Suppressor macrophage treated with lipopolysaccharide for 4 hours (primary cell): ENCODE measurements at regions not wholly inside any gene's neighbourhood (a gene's known extent, or its start where the extent isn't known, plus 50 kb on each side); places are given as distances from the start of the nearest gene placed in this dataset.
"Not testable (repeated sequence)": the region's sequence is repeated elsewhere in the genome, so short reads cannot be mapped to it uniquely, and the experiment has no call there.

Experiments used
- DNase-seq: peaks from one replicate; pipeline ENCODE4 v3.0.0-alpha.2; 2020

GRCh38 chr13:22789027-22789593 is 391.7 kb upstream of the SGCG start:
- no peak for DNase-seq

DNA sequence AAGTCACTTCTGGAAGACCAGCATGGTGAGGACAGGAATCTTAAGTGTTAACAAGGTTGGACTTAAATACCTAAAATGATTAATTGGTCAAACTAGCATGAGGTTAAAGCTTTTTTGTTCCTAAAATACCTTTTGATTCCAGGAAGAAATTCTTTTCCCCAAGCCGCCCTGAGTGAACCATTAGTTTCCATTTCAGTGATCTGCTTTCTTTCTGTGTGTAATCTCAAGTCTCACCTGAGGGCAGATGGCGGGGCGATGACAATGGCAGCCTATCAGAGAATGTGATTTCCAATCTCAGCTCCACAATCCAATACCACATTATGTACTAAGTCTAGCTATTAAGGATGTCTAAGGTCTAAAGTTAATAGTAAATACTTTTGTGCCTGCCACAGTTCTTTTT is 390.9 kb upstream of the SGCG start:
- DNase-seq, result no peak

GRCh38 chr13:22793598-22794134 is 387.1 kb upstream of the SGCG start:
- DNase-seq, result no peak

DNA sequence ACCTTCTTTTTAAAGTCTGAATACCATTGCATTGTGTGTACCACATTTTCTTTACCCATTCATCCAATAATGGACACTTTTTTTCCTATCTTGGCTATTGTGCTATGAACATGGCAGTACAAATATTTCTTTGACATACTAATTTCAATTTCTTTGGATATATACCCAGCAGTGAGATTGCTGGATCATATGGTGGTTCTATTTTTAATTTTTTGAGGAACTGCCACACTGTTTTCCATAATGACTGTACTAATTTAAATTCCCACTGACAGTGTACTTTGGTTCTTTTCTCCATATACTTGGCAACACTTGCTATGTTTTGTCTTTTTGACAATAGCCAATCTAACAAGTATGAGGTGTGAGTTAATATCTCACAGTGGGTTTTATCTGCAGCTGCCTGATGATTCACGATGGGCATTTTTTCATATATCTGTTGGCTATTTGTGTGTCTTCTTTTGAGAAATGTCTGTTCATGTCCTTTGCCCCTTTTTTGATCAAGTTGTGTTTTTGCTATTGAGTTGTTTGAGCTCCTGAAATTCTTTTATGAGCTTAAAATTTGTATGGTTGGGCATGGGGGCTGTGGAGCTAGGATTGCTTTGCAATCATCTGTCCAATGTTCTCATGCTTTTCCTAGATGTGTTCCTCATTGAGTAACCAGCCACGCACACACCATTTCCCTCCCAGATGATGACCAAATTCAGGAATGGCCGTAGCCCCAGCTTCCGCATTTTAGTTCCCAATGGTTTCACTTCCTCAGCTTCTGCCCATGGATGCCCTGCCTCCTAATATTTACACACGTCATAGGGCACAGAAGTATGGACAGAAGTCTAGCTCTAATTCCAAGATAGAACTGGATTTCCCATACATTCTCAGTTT is 380.0 kb upstream of the SGCG start:
- peak; percentile 96 for DNase-seq

DNA sequence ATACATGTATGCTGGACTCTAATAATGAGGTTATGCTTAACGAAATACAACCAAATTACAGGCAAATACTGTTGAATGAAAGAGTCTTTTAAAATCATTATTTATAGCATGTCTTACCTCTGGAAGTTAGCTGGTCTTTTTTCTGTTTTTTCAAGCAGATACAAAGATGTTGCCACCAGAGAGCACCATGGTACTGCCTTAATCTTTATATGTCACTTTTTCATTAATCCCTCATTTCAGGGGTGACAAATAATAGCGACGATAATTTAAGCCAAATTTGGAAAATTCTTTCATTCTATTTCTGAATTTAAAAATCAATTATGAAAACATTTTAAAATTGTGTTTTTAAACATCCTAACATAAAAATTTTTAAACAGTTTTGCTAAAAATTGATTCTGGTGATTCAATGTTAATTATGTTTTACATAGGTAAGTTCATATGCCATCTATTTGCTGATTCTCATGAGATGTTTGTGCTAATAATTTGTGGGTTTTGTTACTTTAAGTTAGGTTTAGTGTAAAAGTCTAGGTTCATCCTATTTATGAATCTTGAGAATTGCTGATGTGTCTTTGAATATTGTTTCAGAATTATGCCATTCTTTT is 379.3 kb upstream of the SGCG start:
- no peak for DNase-seq

- DNase-seq, result no peak
Measured at GRCh38 chr13:22812793-22813192, 368.0 kb upstream of the SGCG start.

GRCh38 chr13:22813531-22814377 is 367.0 kb upstream of the SGCG start:
- not testable (repeated sequence) for DNase-seq

DNA sequence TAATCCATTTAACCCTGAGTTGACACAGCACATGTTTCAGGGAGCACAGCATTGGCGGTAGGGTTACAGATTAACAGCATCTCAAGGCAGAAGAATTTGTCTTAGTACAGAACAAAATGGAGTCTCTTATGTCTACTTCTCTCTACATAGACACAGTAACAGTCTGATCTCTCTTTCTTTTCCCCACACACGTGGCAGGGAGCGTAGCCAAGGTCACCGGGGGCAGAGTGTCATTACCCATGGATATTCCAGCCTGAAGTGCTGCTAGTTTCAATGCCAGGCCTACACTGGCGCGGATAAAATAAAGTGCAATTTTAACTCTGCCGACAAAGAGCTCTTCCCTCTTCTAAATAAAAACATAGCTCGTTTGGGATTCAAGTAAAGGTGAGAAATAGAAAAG is 366.3 kb upstream of the SGCG start:
- DNase-seq, result not testable (repeated sequence)

GRCh38 chr13:22821589-22821988 is 359.2 kb upstream of the SGCG start:
- DNase-seq, result no peak

GRCh38 chr13:22825186-22825585 is 355.6 kb upstream of the SGCG start:
- DNase-seq, result no peak

GRCh38 chr13:22828081-22828480 is 352.7 kb upstream of the SGCG start:
- DNase-seq, result no peak

- DNase-seq, result no peak
Measured at GRCh38 chr13:22836475-22836874, 344.3 kb upstream of the SGCG start.

DNA sequence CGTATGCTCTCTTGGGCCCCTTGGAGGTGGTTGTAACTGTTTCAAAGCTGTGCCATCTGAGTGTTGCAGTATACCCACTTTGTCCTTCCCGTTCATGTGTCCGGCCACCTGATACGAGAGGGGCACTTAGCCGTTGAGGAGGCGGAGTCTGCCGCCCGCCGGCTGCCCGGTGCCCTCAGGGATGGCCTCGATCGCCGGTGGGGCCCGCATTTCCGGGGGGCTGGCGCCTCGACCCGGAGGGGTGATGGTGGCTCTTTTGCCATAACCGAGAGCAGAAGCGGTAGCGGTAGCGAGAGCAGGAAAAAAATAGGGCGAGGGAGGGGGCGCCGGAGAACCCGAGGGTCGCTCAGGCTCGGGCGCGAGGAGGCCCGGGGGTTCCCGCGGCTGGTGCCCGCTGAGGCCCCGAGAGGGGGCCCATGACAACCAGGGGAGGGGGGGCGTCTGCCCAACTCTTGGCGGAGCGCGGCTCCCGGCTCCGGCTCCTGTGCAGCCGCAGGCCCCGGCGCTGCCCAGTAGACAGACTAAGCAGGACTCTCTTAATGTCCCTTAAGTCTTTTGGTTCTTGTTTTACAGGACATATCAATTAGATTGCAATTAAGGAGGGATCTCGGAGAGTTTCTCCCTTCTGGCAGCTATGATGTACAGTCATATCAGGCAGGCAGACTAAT is 342.7 kb upstream of the SGCG start:
- no peak for DNase-seq

DNA sequence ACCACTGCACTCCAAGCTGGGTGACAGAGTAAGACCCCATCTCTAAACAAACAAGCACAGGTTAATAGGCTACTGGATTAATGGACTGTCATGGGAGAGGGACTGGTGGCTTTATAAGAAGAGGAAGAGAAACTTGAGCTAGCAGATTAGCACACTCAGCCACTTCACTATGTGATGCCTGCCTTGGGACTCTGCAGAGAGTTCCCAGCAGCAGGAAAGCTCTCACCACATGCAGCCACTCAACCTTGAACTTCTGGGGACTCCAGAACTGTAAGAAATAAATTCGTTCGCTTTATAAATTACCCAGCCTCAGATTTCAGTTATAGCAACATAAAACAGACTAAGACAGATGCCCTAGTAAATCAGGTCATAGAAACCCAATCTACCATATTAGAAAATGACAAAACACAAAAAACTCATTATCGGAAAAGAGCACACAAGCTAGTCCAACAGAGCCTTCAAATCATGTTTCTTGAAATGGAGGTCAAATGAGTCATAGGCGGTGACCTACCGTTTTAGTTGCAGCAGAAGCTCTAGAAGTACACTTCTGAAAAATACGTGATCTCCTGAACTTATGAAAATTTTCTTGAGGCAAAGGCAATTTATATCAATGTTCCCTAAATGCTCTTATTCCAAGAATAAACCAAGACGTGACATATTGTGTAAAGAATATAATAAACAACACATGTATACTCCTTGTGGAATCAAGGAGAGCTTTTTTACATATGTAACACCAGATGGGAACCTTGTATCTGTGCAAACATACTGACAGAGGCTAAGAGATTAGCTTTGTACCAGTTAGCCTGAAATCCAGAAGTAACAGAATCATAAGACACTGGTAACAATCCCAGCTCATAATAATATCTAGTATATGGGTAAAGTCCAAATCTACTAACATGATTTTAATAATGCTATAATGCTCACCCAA is 340.9 kb upstream of the SGCG start:
- DNase-seq, result no peak

GRCh38 chr13:22846551-22846950 is 334.2 kb upstream of the SGCG start:
- no peak for DNase-seq

DNA sequence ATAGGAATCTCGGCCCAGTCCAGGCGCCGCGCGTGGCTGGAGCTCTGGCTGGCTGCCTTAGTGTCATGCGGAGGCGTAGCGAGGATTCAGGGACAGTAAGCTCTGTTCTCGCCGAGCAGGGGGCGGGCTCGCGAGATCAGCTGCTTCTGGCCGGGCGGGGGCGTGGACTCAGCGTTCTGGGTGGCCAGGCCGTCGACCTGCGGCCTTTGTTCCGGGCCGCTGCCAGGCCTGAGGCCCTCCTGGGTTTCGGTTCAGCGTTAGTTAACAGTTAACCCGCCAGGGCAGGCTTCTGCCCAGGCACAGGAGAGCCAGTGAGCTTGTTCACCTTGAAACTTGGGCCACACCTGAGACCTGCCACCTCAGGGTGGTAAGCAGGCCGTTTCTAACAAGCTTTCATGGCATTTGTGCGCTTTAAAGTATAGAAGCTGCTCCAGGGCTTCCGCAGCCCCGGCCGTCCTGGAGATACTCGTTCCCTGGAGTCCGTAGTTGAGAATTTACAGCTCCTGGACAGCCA is 332.2 kb upstream of the SGCG start:
- DNase-seq, result no peak

DNA sequence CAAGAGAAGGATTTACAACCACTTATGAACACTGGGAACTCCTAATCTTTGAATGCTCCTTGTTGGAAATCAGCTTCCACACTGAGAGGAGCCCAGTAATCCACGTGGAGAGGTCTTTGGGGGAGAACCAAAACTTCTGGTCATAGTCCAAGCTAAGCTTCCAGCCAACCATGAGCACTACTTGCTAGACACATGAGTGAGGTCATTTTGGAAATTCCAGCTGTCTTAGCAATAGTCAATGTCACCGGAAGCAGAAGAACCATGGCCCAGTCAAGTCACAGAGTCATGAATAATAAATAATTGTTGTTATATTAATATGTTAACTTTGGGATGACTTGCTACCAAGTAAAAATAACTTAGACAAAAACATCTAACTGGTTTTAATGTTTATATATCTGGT is 324.9 kb upstream of the SGCG start:
- DNase-seq, result no peak

DNA sequence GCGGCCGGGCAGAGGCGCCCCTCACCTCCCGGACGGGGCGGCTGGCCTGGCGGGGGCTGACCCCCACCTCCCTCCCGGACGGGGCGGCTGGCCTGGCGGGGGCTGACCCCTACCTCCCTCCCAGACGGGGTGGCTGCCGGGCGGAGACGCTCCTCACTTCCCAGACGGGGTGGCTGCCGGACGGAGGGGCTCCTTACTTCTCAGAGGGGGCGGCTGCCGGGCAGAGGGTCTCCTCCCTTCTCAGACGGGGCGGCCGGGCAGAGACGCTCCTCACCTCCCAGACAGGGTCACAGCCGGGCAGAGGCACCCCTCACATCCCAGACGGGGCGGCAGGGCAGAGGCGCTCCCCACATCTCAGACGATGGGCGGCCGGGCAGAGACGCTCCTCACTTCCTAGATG is 321.8 kb upstream of the SGCG start:
- DNase-seq, result not testable (repeated sequence)

GRCh38 chr13:22859411-22859810 is 321.4 kb upstream of the SGCG start:
- not testable (repeated sequence) for DNase-seq

GRCh38 chr13:22861958-22862466 is 318.8 kb upstream of the SGCG start:
- no peak for DNase-seq

- no peak for DNase-seq
Measured at GRCh38 chr13:22862478-22862877, 318.3 kb upstream of the SGCG start.
